Panc1 (cell line): ENCODE measurements at regions not wholly inside any gene's neighbourhood (a gene's known extent, or its start where the extent isn't known, plus 50 kb on each side); places are given as distances from the start of the nearest gene placed in this dataset.

Experiments
- ATAC-seq: fragments of 200-7000 bp; cut with Tn5 transposase; 2 replicates; pipeline ENCODE4 v1.9.1; 2020; ENCODE audit warnings: mild to moderate bottlenecking, moderate library complexity
- BruUV-seq: library from RNA; stranded (reverse); fragments of 400-500 nt; replicated peaks from 2 replicates; lab custom pipeline; 2021; lab: Mats Ljungman, UMichigan
- CTCF ChIA-PET: fragments of 300-600 bp; sonication (Branson Sonifier 250); formaldehyde crosslinking; loops from one replicate; lab custom pipeline; 2022; ENCODE audit warnings: antibody characterized with exemption; lab: Charles Lee
- POLR2A ChIA-PET: fragments of 300-600 bp; sonication (Branson Sonifier 250); formaldehyde crosslinking; loops from one replicate; lab custom pipeline; 2022; ENCODE audit warnings: antibody characterized with exemption; lab: Charles Lee
- DNase-seq: peaks from one replicate; pipeline ENCODE4 v3.0.0-alpha.2; 2010; ENCODE audit warnings: low read depth, low spot score
- H3K27ac ChIP-seq: 2 replicates; pipeline ENCODE4 v1.5.1; 2011; ENCODE audit warnings: mild to moderate bottlenecking, low read length, inconsistent platforms
- H3K27me3 ChIP-seq: fragments of 200-500 bp; sonication (Bioruptor generic); 2 replicates; pipeline ENCODE4 v1.6.0; 2014; ENCODE audit warnings: low read length, inconsistent platforms; ENCODE audit not compliant: control insufficient read depth, insufficient read depth
- H3K36me3 ChIP-seq: fragments of 200-500 bp; sonication (Bioruptor generic); 2 replicates; pipeline ENCODE4 v1.5.1; 2014; ENCODE audit warnings: inconsistent platforms, mild to moderate bottlenecking, low read length, moderate library complexity; ENCODE audit not compliant: control insufficient read depth, insufficient read depth
- H3K4me1 ChIP-seq: 2 replicates; pipeline ENCODE4 v1.5.1; 2011; ENCODE audit warnings: inconsistent platforms, mild to moderate bottlenecking, low read length, moderate library complexity; ENCODE audit not compliant: control insufficient read depth, insufficient read depth
- H3K4me3 ChIP-seq, 2 experiments: 2 replicates each; pipeline ENCODE4 v1.5.1; 2011 to 2012; ENCODE audit warnings: low read depth in 2 of 2, low read length in 2 of 2, mild to moderate bottlenecking in 2 of 2, inconsistent platforms in 1 of 2, moderate library complexity in 1 of 2
- H3K9me3 ChIP-seq: fragments of 200-500 bp; sonication (Bioruptor generic); 2 replicates; pipeline ENCODE4 v1.5.1; 2014; ENCODE audit warnings: low read depth, mild to moderate bottlenecking, inconsistent platforms, low read length, moderate library complexity; ENCODE audit not compliant: control insufficient read depth, insufficient read depth
- POLR2AphosphoS5 ChIP-seq: IDR thresholded peaks from 2 replicates; pipeline ENCODE4 v1.6.1; 2012; ENCODE audit warnings: mild to moderate bottlenecking, low read depth, low read length, moderate library complexity
- SIN3A ChIP-seq: IDR thresholded peaks from 2 replicates; pipeline ENCODE4 v1.6.1; 2012; ENCODE audit warnings: low read depth, mild to moderate bottlenecking, low read length, moderate library complexity, borderline replicate concordance; ENCODE audit not compliant: insufficient read depth
- TCF7L2 ChIP-seq: IDR thresholded peaks from 2 replicates; pipeline ENCODE4 v1.6.1; 2011; ENCODE audit warnings: mild to moderate bottlenecking, low read depth, low read length, inconsistent platforms
- in situ Hi-C: cut with HindIII; loops from 2 replicates; pipeline ENCODE4 v1.10.0; 2016; ENCODE audit warnings: low sequenced_read_pairs, low pct_unique_long_range_greater_than_20kb
- intact Hi-C: fragments of 100-400 bp; cut with micrococcal nuclease; formaldehyde crosslinking; loops from one replicate; pipeline ENCODE4 v1.10.0; 2022; ENCODE audit not compliant: unreplicated experiment
- TF ChIP-seq, protein P1 (sequence below): fragments of 450-650 bp; IDR thresholded peaks from 2 replicates; pipeline ENCODE4 v1.5.1; 2017; ENCODE audit warnings: mild to moderate bottlenecking
- TF ChIP-seq, protein P2 (sequence below), 2 experiments: IDR thresholded peaks; 2 replicates each; pipeline ENCODE4 v1.6.1; 2011 to 2012; ENCODE audit warnings: low read depth in 2 of 2, control low read depth in 1 of 2, low read length in 1 of 2, mild to moderate bottlenecking in 1 of 2, moderate library complexity in 1 of 2; ENCODE audit not compliant: insufficient read depth in 1 of 2

DNA sequence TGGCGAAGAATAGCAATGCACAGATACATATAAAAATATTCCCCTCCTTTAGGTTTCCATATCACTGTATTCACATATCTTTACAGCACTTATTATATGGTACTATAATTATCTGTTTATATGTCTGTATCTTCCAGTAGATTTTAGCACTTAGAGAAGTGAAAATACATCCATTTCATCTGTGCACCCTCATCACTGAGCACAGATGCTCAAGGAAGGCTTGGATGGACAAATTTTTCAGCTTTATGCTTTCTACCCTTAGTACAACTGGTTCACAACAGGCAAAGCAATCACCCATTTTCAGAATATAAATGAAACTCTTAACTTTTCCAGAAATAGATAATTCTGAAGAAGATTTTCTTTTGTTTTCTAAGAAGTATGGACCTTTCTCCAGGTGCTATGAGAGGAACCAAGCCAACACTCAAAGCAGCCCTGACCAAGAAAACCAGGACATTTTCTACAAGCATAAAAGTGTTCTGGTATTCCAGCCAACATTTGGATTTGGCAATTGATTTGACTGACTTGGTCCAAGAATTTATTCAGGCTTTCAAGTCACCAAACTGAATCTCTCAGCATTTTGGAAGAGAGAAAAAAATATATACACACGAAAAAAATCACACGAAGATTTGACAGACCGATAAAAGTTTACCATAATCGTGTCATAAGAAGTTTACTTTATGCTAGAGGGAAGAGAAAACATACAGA, 170.2 kb upstream of the CD180 start:
- no peaks in the 10 kb centered on the region for H3K4me1 ChIP-seq

DNA sequence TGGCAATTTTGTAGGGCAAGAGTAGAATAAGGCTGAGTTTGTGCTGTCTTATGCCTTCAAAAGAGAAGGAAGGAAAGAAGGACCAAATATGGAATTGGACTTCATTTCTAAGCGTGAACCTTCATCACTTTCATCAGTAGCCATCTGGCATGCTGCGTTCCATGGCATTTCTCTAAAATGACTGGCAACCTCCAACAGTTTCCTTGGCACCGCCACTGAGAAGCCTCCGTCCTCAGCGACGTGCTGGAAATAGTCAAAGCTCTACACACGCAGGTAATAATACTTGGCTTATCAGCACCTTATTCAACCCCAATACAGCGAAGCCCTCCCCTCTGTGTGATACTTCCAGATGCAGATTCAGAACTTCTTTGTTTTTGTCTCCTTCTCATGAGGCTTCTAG, 169.7 kb upstream of the CD180 start:
- H3K27me3 ChIP-seq, result no peaks in the 10 kb centered on the region
- intact Hi-C loops, result no loop called here
- no TSS peak for BruUV-seq
- no peaks in the 10 kb centered on the region for H3K4me1 ChIP-seq
- ATAC-seq (no peak), DNase-seq (no peak)
- ChIA-PET CTCF (no interaction called here), POLR2A (no interaction called here)
- no peaks in the 10 kb centered on the region for H3K36me3 ChIP-seq
- H3K4me3 ChIP-seq, result no peak overlapping the region
- TF ChIP-seq, protein P1, sequence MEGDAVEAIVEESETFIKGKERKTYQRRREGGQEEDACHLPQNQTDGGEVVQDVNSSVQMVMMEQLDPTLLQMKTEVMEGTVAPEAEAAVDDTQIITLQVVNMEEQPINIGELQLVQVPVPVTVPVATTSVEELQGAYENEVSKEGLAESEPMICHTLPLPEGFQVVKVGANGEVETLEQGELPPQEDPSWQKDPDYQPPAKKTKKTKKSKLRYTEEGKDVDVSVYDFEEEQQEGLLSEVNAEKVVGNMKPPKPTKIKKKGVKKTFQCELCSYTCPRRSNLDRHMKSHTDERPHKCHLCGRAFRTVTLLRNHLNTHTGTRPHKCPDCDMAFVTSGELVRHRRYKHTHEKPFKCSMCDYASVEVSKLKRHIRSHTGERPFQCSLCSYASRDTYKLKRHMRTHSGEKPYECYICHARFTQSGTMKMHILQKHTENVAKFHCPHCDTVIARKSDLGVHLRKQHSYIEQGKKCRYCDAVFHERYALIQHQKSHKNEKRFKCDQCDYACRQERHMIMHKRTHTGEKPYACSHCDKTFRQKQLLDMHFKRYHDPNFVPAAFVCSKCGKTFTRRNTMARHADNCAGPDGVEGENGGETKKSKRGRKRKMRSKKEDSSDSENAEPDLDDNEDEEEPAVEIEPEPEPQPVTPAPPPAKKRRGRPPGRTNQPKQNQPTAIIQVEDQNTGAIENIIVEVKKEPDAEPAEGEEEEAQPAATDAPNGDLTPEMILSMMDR, result no peak
- TF ChIP-seq TCF7L2, result no peak
- TF ChIP-seq, protein P2, sequence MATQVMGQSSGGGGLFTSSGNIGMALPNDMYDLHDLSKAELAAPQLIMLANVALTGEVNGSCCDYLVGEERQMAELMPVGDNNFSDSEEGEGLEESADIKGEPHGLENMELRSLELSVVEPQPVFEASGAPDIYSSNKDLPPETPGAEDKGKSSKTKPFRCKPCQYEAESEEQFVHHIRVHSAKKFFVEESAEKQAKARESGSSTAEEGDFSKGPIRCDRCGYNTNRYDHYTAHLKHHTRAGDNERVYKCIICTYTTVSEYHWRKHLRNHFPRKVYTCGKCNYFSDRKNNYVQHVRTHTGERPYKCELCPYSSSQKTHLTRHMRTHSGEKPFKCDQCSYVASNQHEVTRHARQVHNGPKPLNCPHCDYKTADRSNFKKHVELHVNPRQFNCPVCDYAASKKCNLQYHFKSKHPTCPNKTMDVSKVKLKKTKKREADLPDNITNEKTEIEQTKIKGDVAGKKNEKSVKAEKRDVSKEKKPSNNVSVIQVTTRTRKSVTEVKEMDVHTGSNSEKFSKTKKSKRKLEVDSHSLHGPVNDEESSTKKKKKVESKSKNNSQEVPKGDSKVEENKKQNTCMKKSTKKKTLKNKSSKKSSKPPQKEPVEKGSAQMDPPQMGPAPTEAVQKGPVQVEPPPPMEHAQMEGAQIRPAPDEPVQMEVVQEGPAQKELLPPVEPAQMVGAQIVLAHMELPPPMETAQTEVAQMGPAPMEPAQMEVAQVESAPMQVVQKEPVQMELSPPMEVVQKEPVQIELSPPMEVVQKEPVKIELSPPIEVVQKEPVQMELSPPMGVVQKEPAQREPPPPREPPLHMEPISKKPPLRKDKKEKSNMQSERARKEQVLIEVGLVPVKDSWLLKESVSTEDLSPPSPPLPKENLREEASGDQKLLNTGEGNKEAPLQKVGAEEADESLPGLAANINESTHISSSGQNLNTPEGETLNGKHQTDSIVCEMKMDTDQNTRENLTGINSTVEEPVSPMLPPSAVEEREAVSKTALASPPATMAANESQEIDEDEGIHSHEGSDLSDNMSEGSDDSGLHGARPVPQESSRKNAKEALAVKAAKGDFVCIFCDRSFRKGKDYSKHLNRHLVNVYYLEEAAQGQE (IDR thresholded peaks at IDR 0.05; ENCODE audit: insufficient read depth in 1 of 2, low read depth in 2 of 2, low read length in 1 of 2), result no peak
- no peak for TF ChIP-seq POLR2AphosphoS5
- TF ChIP-seq SIN3A, result no peak
- no peaks in the 10 kb centered on the region for H3K9me3 ChIP-seq
- in situ Hi-C loops, result no loop called here
- no peak overlapping the region for H3K27ac ChIP-seq

More for the DNA sequence above, 170.2 kb upstream of the CD180 start:
- CTCF ChIA-PET, result no interaction called here
- Histone ChIP-seq H3K4me3 (no peak overlapping the region), H3K36me3 (no peaks in the 10 kb centered on the region), H3K9me3 (no peaks in the 10 kb centered on the region), H3K27me3 (no peaks in the 10 kb centered on the region), H3K27ac (no peak overlapping the region)
- in situ Hi-C loops (no loop called here), intact Hi-C loops (no loop called here)
- DNase-seq (no peak), ATAC-seq (no peak)
- POLR2A ChIA-PET, result no interaction called here
- no peak for TF ChIP-seq TCF7L2
- TF ChIP-seq SIN3A, result no peak
- BruUV-seq, result no TSS peak

DNA sequence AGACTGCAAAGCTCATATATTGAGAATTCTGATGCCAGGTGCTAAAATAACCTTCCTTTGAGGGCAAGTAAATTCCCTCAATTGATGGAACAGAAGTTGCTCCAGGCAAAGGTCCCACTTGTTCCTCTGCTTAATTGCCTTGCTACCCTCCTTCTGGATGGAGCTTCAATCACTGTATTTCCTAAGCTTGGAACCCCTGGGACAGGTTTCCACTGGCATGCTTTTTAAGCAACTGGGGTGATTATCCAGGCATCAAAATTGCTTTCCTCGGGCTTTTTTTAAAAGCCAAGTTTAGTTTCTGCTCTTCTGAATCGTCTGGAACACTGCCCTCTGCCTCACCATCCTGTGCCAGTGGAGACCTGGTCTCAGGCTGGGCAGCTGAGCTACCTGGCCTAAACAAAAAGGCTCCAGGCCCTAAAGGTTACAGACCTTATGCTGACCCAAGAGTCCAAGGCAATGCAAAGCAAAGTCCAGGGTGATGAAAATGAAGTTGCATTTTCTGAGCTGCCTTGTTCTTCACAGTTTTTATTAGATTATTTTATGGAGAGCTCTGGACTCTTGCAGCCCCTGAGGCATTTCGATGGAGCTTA, 167.9 kb upstream of the CD180 start:
- DNase-seq, result no peak
- Histone ChIP-seq H3K27me3 (no peaks in the 10 kb centered on the region), H3K36me3 (no peaks in the 10 kb centered on the region), H3K4me3 (no peak overlapping the region), H3K9me3 (no peaks in the 10 kb centered on the region), H3K4me1 (no peaks in the 10 kb centered on the region), H3K27ac (no peak overlapping the region)
- no TSS peak for BruUV-seq
- ATAC-seq, result no peak
- in situ Hi-C loops (no loop called here), intact Hi-C loops (no loop called here)
- CTCF ChIA-PET, result interaction anchor here (0.6 kb wide), 2 partner anchors 40 to 48 kb away, joined by 5 to 16 read pairs; no protein-coding TSS in a partner anchor
- TF ChIP-seq, protein P1, result no peak
- TF ChIP-seq, protein P2 (IDR thresholded peaks at IDR 0.05; ENCODE audit: insufficient read depth in 1 of 2, low read depth in 2 of 2, low read length in 1 of 2), result no peak
- no peak for TF ChIP-seq SIN3A
- POLR2A ChIA-PET, result no interaction called here
